ENCODE measurements at regions not wholly inside any gene's neighbourhood (a gene's known extent, or its start where the extent isn't known, plus 50 kb on each side); places are given as distances from the start of the nearest gene placed in this dataset.

DNA sequence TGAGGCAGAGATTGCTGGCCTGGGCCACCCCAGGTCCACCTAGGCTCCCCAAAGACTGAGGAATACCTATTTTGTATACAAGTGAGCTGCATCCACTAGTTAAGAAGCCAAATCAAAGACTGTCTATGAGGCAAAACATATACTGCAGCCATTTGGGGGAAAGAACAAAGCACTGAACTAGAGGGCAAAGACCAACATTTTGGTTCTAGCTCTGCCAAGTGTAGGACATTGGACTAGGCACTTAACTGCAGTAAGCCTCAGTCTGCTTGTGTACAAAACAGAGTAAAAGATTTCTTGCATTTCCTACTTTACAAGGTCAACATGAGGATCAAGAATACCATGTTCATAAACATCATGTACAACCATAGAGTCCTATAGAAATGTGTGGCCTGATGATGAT lies 94.8 kb upstream of the CYP1B1 start:
- DNase-seq = no peak

GRCh38 chr2:38170067-38170466 lies 94.1 kb upstream of the CYP1B1 start:
- DNase-seq = no peak

DNA sequence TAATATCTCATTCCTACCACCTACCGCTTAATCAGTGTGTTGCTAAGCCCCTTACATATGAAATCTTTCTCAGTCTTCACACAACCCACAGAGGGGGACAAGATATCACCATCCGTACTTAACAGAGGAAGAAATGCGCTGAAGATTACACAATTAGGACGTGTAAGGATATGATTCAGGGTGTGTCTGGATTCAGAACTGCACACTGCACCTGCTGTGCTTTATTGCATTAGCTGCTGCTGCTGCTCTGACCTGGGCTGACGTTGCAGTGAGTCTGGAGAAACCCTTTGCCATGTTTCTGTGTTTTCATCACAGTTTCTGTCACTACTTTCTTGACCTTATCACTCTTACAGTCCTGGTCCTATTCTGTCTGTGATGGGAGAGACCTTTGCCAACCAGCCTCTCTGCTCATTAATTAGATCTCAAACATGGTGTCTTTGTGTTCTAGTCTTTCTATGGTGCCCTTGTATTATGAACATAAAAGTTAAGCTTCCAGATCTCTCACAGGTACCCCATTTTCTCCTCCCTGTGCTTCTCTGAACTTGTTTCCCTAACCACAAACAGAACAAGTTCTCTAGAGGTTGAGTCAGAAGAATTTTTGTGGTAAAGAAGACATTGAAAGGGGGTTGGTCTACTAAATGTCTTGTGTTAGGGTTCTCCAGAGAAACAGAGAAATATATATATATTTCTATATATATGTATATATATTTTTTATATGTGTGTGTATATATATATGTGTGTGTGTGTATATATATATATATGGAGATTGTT lies 92.9 kb upstream of the CYP1B1 start:
- no peak for DNase-seq

DNA sequence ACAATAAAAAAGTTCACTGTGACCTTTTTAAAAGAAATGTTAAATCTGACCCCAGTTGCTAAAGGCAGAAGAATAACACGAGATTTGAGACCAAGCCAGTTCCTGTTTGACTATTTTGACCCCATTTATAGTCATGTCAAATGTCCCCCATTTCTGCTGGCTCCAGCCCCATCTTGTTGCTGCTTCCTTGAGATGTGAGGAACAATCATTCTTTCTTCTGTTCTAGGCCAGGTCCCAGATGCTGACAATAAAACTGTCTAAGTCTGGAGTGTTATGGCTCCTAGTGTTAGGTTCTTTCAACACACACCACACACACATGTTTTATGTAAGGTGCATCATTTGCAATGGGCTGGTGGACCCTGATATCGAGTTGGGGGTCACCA lies 92.0 kb upstream of the CYP1B1 start:
- DNase-seq = no peak

- DNase-seq = no peak
Observed at GRCh38 chr2:38165698-38166097, 89.7 kb upstream of the CYP1B1 start.

GRCh38 chr2:38164881-38165280 lies 88.9 kb upstream of the CYP1B1 start:
- no peak for DNase-seq

DNA sequence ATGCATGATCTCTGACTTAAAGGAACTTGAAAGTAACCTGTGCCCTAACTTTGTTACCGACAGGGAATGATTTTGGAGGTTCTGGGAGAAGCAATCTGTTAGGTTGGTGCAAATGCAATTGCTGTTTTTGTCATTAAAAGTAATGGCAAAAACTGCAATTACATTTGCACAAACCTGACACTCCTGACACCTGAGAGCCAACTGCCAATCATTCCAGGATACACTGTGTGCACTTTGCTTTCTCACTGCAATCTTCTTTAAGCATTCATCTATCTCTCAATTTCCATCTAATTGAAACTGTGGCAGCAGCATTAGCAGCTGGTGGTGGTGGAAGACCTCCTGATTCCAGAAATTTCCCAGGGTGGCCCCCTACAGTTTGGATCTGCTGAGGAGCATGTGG lies 87.6 kb upstream of the CYP1B1 start:
- DNase-seq = no peak

- DNase-seq = no peak
Observed at GRCh38 chr2:38163006-38163405, 87.1 kb upstream of the CYP1B1 start.

GRCh38 chr2:38160516-38160915 lies 84.6 kb upstream of the CYP1B1 start:
- no peak for DNase-seq

DNA sequence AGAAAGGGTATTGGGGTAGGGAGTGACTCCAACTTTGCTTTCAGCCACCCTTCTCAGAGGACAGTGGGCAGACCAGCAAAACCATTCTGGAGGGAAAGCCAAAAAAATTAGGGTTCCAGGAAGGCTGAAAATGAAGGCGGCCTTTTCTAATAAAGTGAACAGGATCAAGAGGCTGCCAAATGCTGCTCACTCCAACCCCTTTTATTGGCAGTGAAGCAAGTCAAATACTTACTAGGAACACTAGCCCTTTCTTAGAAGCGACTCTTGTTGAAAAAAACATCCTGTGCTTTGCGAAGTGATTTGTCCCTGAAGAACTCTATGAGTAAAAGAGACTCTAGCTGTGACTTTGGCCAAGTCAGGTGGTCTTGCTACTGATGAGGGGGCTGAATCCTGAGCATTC lies 83.6 kb upstream of the CYP1B1 start:
- DNase-seq = no peak

DNA sequence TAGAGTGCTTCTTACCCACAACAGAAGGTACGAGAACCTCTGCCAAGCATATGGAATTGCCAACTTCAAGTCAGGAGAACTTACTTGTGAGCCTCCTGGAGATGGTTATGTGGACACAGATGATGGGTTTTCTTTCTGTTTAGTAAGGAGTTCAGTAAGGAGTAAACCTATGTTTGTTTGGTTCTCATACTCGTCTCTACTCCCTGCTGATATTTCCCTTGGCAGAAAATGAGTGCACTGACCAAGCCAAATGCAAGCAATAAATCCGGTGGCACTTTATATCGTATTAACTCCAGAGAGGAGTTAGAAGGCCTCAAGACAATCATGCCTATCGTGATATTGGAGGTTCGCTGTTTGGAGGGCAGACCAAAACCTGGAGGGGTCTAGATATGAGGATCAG lies 83.2 kb upstream of the CYP1B1 start:
- no peak for DNase-seq

DNA sequence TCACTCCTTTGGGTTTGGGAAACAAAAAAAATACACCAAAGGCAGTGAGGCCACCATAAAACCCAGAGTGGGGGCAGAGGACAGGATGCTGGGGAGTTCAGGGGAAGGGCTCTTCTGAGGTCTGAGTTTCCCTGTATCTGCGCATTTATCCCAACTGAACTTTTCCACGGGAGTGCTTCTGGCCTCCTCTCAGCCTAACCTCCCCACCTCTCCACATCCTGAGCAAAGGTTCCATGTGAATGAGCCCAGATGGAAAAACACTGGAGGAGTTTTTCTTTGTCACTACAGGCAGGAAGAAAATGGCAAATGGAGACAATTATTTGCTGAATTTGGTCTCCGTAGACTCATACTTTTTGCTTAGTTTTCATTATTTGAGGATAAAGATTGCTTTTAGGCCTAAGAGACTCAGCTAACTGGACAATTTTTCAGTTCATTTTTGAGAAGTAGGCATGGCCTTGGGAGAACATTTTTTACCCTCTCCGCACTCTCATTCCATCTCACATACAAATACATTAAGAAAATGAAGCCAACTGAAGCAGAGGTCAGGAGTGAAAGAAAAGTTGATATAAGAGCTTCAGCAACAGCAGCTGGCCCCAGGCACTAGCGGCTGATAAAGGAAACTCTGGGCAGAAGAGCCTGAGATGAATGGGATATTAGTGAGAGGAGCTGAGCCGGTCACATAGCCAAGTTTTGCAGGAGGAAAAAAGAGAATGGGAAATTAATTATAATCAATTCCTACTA lies 82.6 kb upstream of the CYP1B1 start:
- no peak for DNase-seq

GRCh38 chr2:38156436-38156835 lies 80.5 kb upstream of the CYP1B1 start:
- no peak for DNase-seq

DNA sequence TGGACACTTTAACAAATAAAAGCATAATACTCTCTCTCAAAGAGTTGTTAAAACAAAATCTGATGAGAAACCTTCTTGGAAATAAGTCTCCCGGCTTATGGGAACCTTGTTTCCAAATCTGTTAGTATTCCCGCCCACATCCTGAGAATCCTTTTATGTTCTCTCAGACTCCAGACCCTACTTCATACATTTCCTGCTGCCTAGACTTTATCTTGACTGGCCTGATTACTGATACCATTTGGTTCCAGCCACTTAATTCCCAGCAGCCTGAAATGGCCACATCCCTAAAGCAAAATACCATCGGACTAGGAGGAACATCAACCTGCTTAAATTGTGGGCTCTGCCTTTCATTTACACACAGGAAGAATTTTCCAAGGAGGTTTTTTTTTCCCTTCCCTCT lies 79.1 kb upstream of the CYP1B1 start:
- DNase-seq = no peak

DNA sequence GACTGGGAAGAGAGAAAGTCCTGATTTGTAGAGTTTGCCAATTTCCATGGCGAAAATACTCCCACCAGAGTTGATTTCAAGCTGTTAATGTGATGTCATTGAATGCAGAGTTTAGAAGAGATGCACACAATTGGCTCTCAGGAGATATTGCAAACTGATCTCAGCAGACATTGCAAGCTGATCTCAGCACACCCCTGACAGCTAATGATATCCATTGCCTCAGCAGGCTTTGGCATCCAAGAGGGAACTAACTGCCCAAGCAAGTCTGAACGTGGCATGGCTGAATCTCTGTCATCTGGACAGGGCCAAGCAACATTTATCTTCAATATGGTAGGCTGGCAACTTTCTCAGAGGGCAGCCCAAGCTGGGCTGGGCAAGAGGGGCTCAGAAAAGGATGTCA lies 78.4 kb upstream of the CYP1B1 start:
- no peak for DNase-seq

DNA sequence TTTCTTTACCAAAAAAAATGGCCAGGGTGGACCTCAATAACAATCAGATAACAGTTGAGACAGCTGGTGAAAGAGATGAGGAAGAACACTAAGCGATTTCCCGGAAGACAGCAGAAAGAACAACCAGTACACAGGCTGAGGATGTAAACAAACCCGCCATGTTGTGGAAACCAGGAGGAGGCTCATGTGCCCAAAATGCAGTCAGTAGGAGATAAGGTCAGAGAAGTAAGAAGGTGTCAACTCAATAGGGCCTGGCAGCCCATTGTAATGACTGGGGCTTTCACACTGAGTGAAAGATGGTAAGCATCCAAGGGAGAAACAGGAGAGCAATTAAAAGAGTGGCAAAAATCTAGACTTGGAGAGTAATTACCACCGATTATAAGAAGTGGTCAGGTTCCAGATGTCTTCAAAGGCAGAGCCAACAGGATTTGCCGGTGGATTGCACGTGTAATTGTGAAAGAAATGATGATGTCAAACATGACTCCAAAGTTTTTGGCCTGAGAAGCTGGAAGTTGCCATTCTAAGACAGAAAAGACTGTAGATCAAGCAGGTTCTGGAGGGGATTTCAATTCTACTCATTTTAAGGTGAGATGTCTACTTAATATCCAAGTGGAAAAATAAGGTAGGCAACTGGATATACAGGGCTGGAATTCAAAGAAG lies 77.7 kb upstream of the CYP1B1 start:
- DNase-seq = no peak

DNA sequence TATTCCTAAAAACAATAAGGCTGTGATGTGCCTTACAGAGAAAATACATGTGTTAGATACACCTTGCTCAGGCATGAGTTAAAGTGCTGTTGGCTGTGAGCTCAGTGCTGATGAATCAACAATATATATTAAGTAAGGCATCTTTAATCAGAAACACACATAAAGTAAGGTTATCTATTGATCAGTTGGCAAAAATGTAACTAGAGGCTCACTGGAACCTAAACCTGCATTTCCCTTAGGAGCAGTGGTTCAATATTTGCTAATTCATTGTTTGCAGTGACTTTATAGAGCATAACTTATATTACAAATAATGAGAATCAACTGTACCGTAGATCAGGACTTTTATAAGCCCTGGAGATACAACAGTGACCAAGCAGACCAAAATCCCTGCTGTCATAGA lies 77.0 kb upstream of the CYP1B1 start:
- no peak for DNase-seq

- no peak for DNase-seq
Observed at GRCh38 chr2:38152035-38152434, 76.1 kb upstream of the CYP1B1 start.

DNA sequence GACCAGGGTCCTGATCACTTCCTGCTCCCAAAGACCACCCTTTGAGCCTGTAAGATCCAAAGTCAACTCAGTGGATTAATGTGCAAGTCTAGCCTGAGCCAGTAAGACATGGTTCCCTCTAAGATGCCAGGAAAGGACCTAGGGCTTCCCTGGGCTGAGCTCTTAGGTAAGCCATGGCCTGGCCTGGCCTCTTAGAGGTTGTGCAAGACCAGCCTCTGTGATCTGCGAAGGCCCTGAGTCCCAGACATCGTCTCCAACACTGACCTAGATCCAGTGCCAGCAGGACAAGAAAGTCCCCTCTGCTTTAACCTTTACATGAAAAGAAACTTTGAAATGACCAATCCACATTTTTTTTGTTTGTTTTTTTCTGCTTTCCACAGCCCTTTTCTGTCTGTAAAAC lies 73.6 kb upstream of the CYP1B1 start:
- DNase-seq = no peak

GRCh38 chr2:38148501-38148900 lies 72.5 kb upstream of the CYP1B1 start:
- no peak for DNase-seq

DNA sequence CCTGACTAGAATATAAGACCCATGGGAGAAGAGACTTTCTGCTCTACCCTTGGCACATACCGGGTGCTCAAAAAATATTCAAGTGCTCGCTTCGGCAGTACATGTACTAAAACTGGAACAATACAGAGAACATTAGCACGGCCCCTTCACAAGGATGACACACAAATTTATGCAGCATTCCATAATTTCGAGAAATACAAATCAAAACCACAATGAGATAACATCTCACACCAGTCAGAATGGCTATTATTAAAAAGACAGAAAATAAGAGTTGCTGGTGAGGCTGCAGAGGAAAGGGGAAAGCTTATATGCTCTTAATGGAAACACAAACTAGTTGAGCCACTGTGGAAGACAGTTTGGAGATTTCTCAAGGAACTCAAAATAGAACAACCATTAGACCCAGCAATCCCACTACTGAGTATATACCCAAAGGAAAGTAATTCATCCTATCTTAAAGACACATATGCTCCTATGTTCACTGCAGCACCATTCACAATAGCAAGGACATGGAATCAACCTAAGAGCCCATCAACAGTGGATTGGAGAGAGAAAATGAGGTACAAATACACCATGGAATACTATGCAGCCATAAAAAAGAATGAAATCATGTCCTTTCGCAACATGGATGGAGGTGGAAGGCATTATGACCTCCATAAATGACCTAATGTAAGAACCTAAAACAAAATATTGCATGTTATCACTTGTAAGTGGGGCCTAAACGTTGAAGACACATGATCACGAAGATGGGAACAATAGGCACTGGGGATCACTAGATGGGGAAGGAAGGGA lies 71.6 kb upstream of the CYP1B1 start:
- DNase-seq = no peak

- peak; percentile 74 for DNase-seq
Observed at GRCh38 chr2:38146907-38147307, 71.0 kb upstream of the CYP1B1 start.

- DNase-seq = peak; percentile 37
Observed at GRCh38 chr2:38146275-38146906, 70.4 kb upstream of the CYP1B1 start.

Data from amniotic stem cell (primary cell).